Naive thymus-derived CD4-positive, alpha-beta T cell (primary cell): ENCODE measurements at regions not wholly inside any gene's neighbourhood (a gene's known extent, or its start where the extent isn't known, plus 50 kb on each side); places are given as distances from the start of the nearest gene placed in this dataset.

Experiments used
- ATAC-seq: fragments of 150-1000 bp; cut with Tn5 transposase; 2 replicates; pipeline ENCODE4 v1.10.0; 2021; ENCODE audit warnings: mild to moderate bottlenecking, moderate library complexity
- CTCF ChIA-PET: fragments of 350-600 bp; sonication (Branson Sonifier 250); formaldehyde crosslinking; loops from one replicate; lab custom pipeline; 2021; ENCODE audit warnings: antibody characterized with exemption; lab: Charles Lee
- POLR2A ChIA-PET: fragments of 350-600 bp; sonication (Branson Sonifier 250); formaldehyde crosslinking; loops from one replicate; lab custom pipeline; 2021; ENCODE audit warnings: antibody characterized with exemption, inconsistent platforms; lab: Charles Lee
- DNase-seq, 9 donors: peaks; one replicate each; pipeline versions ENCODE4 v3.0.0 to v3.0.0-alpha.2; 2020 to 2022; ENCODE audit warnings: mixed read lengths in 1 of 9
- H3K27ac ChIP-seq: one replicate; pipeline ENCODE4 v1.7.0; 2013; ENCODE audit warnings: mild to moderate bottlenecking, low read depth, low read length, moderate library complexity
- H3K27me3 ChIP-seq, 2 donors: one replicate each; pipeline ENCODE4 v1.7.0; 2013; ENCODE audit warnings: low read length in 2 of 2, mild to moderate bottlenecking in 2 of 2, moderate library complexity in 2 of 2; ENCODE audit not compliant: control insufficient read depth in 2 of 2, insufficient read depth in 2 of 2
- H3K36me3 ChIP-seq, 3 experiments: 1 replicate in 2 of 3; 2 replicates in 1 of 3; pipeline ENCODE4 v1.7.0; 2013; ENCODE audit warnings: low read length in 3 of 3, mild to moderate bottlenecking in 3 of 3, moderate library complexity in 1 of 3; ENCODE audit not compliant: insufficient read depth in 3 of 3, control insufficient read depth in 2 of 3
- H3K4me1 ChIP-seq, 2 donors: one replicate each; pipeline ENCODE4 v1.7.0; 2013; ENCODE audit warnings: low read length in 2 of 2, mild to moderate bottlenecking in 2 of 2, moderate library complexity in 1 of 2; ENCODE audit not compliant: control insufficient read depth in 2 of 2, insufficient read depth in 2 of 2
- H3K4me3 ChIP-seq: 2 replicates; pipeline ENCODE4 v1.7.0; 2013; ENCODE audit warnings: mild to moderate bottlenecking, low read length
- H3K9me3 ChIP-seq, 3 experiments: 1 replicate in 2 of 3; 2 replicates in 1 of 3; pipeline ENCODE4 v1.7.0; 2013; ENCODE audit warnings: low read length in 3 of 3; ENCODE audit not compliant: control insufficient read depth in 2 of 3
- H3K27ac Mint-ChIP-seq, 9 donors: one replicate each; pipeline ENCODE4 v1.8.0; 2020 to 2022; ENCODE audit warnings: mixed read lengths in 9 of 9, mild to moderate bottlenecking in 8 of 9, moderate library complexity in 5 of 9, inconsistent platforms in 2 of 9
- H3K27me3 Mint-ChIP-seq, 5 donors: one replicate each; pipeline ENCODE4 v1.8.0; 2021 to 2022; ENCODE audit warnings: mixed read lengths in 5 of 5, mild to moderate bottlenecking in 1 of 5
- H3K36me3 Mint-ChIP-seq, 5 donors: one replicate each; pipeline ENCODE4 v1.8.0; 2020 to 2022; ENCODE audit warnings: mixed read lengths in 5 of 5, mild to moderate bottlenecking in 3 of 5, inconsistent platforms in 1 of 5
- H3K4me1 Mint-ChIP-seq, 7 donors: one replicate each; pipeline ENCODE4 v1.8.0; 2020 to 2022; ENCODE audit warnings: mixed read lengths in 7 of 7, mild to moderate bottlenecking in 3 of 7, inconsistent platforms in 1 of 7
- H3K4me3 Mint-ChIP-seq, 10 donors: one replicate each; pipeline ENCODE4 v1.8.0; 2020 to 2022; ENCODE audit warnings: mild to moderate bottlenecking in 10 of 10, mixed read lengths in 10 of 10, moderate library complexity in 6 of 10, inconsistent platforms in 2 of 10
- H3K9me3 Mint-ChIP-seq, 11 donors: one replicate each; pipeline ENCODE4 v1.8.0; 2020 to 2022; ENCODE audit warnings: mixed read lengths in 11 of 11, mild to moderate bottlenecking in 4 of 11, inconsistent platforms in 1 of 11, moderate library complexity in 1 of 11
- intact Hi-C, 2 donors: fragments of 100-400 bp; cut with micrococcal nuclease; formaldehyde crosslinking; loops; one replicate each; pipeline ENCODE4 v1.15.1; 2023

- Mint-ChIP-seq H3K27ac (no peak overlapping the region), H3K9me3 (peaks cover 0 to 79% (median 17%) of the 10 kb centered on the region in 11 donors), H3K27me3 (peaks cover 1 to 58% (median 37%) of the 10 kb centered on the region in 5 donors)
Measured at GRCh38 chr4:37503261-37503660, 182.9 kb downstream of the RELL1 start.

DNA sequence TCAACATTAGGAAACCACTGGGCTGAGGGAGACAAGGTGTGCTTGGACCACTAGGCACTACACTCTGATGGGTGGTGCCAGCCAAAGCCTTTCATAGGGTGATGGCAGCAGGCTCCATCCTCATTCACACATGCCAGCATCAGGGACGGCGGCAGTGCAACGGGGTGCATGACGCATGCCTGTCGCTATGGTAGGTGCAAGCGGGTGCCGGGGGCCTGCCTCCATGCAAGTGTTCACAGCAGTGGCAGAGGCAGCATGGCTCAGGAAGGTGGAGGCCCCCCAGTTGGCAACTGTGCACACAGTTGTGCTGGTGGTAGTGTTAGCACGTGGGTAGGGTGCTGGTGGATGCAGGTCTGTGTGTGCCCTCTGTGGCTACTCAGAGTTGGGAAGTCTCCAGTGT is 184.1 kb downstream of the RELL1 start:
- Histone ChIP-seq H3K4me1 (no peaks in the 10 kb centered on the region), H3K27ac (no peak overlapping the region), H3K9me3 (no peaks in the 10 kb centered on the region), H3K4me3 (no peak overlapping the region), H3K27me3 (no peaks in the 10 kb centered on the region), H3K36me3 (no peaks in the 10 kb centered on the region)
- Mint-ChIP-seq H3K36me3 (peaks cover 0 to 5% (median 0%) of the 10 kb centered on the region in 5 donors), H3K4me3 (no peak overlapping the region), H3K4me1 (no peaks in the 10 kb centered on the region), H3K27me3 (peaks cover 1 to 50% (median 26%) of the 10 kb centered on the region in 5 donors), H3K9me3 (peaks cover 0 to 81% (median 19%) of the 10 kb centered on the region in 11 donors), H3K27ac (no peak overlapping the region)
- ChIA-PET CTCF (interaction anchor here (0.6 kb wide), 1 partner anchor 478 kb away, joined by 3 read pairs; no protein-coding TSS in a partner anchor), POLR2A (no interaction called here)
- intact Hi-C loops: no loop called here
- no peak for ATAC-seq
- DNase-seq: no peak

More at GRCh38 chr4:37503261-37503660, 182.9 kb downstream of the RELL1 start:
- H3K4me3 ChIP-seq: no peak overlapping the region
- H3K36me3 ChIP-seq: no peaks in the 10 kb centered on the region
- no peaks in the 10 kb centered on the region for H3K9me3 ChIP-seq
- ATAC-seq: no peak
- H3K4me1 Mint-ChIP-seq: no peaks in the 10 kb centered on the region
- ChIA-PET POLR2A (no interaction called here), CTCF (no interaction called here)
- intact Hi-C loops: no loop called here
- H3K27me3 ChIP-seq: no peaks in the 10 kb centered on the region
- no peaks in the 10 kb centered on the region for H3K4me1 ChIP-seq
- H3K36me3 Mint-ChIP-seq: peaks cover 0 to 5% (median 0%) of the 10 kb centered on the region in 5 donors
- no peak overlapping the region for H3K4me3 Mint-ChIP-seq
- H3K27ac ChIP-seq: no peak overlapping the region
- no peak for DNase-seq
